K562 (cell line): ENCODE measurements at regions not wholly inside any gene's neighbourhood (a gene's known extent, or its start where the extent isn't known, plus 50 kb on each side); places are given as distances from the start of the nearest gene placed in this dataset.
A peak's percentile ranks its signal among the peaks of the same experiment; 100 is the strongest.

ENCODE experiments used
- CCNT2 ChIP-seq: IDR thresholded peaks from 2 replicates; pipeline ENCODE4 v1.6.1; 2011; ENCODE audit warnings: borderline replicate concordance, low read depth, mild to moderate bottlenecking, moderate library complexity, mixed read lengths, low read length; ENCODE audit not compliant: insufficient read length; ENCODE audit errors: extremely low read depth
- FOXA3 ChIP-seq, 2 experiments: fragments of 450-650 bp in 1 of 2; sonication (generic) in 1 of 2; formaldehyde crosslinking; IDR thresholded peaks in 1 of 2; conservative IDR thresholded peaks in 1 of 2; 2 replicates each; pipeline versions ENCODE4 v1.4.0 to v1.8.0; 2020 to 2022; ENCODE audit warnings: mild to moderate bottlenecking in 2 of 2, missing genetic modification reagents in 1 of 2
- HLTF ChIP-seq: fragments of 450-650 bp; IDR thresholded peaks from 2 replicates; pipeline ENCODE4 v1.6.1; 2016
- KAT8 ChIP-seq: fragments of 450-650 bp; IDR thresholded peaks from 2 replicates; pipeline ENCODE4 v1.6.1; 2016; ENCODE audit warnings: low read depth, mild to moderate bottlenecking
- KDM4B ChIP-seq, 2 experiments: fragments of 450-650 bp in 1 of 2; sonication (generic) in 1 of 2; IDR thresholded peaks; 2 replicates each; pipeline ENCODE4 v1.6.1; 2016 to 2017; ENCODE audit warnings: borderline replicate concordance in 2 of 2, antibody characterized with exemption in 1 of 2, low read depth in 1 of 2, mild to moderate bottlenecking in 1 of 2
- MTA1 ChIP-seq: fragments of 450-650 bp; IDR thresholded peaks from 2 replicates; pipeline ENCODE4 v1.6.1; 2017; ENCODE audit warnings: borderline replicate concordance
- NEUROD1 ChIP-seq: fragments of 150-350 bp; IDR thresholded peaks from 2 replicates; pipeline ENCODE4 v1.6.1; 2014; ENCODE audit warnings: borderline replicate concordance, low read length, low read depth; ENCODE audit not compliant: partially characterized antibody
- PYGO2 ChIP-seq: fragments of 450-650 bp; IDR thresholded peaks from 2 replicates; pipeline ENCODE4 v1.6.1; 2016; ENCODE audit warnings: mild to moderate bottlenecking, missing genetic modification characterization, moderate library complexity, missing compliant biosample characterization
- SMAD4 ChIP-seq: fragments of 250-450 bp; sonication (Bioruptor Pico); conservative IDR thresholded peaks from 2 replicates; pipeline ENCODE4 v1.8.0; 2021; ENCODE audit warnings: inconsistent platforms, mild to moderate bottlenecking, moderate library complexity
- SNRNP70 ChIP-seq: fragments of 200-400 bp; formaldehyde crosslinking; optimal IDR thresholded peaks from 2 replicates; pipeline ENCODE3; 2017; ENCODE audit warnings: low read depth, low read length
- STAT5A ChIP-seq: IDR thresholded peaks from 2 replicates; pipeline ENCODE4 v1.6.1; 2012; ENCODE audit warnings: low read length, inconsistent platforms, borderline replicate concordance
- TAF1 ChIP-seq: IDR thresholded peaks from 2 replicates; pipeline ENCODE4 v1.6.1; 2011; ENCODE audit warnings: mild to moderate bottlenecking, low read length, moderate library complexity; ENCODE audit not compliant: insufficient read depth, control insufficient read depth, severe bottlenecking; ENCODE audit errors: extremely low read depth
- TAL1 ChIP-seq: fragments of 450-650 bp; IDR thresholded peaks from 2 replicates; pipeline ENCODE4 v1.6.1; 2016; ENCODE audit warnings: mild to moderate bottlenecking
- TOE1 ChIP-seq, 2 experiments: fragments of 450-650 bp in 1 of 2; sonication (generic) in 1 of 2; formaldehyde crosslinking in 1 of 2; IDR thresholded peaks; 2 replicates each; pipeline versions ENCODE4 v1.7.1 to v1.8.0; 2016 to 2022; ENCODE audit warnings: borderline replicate concordance in 2 of 2, mild to moderate bottlenecking in 2 of 2, antibody characterized with exemption in 1 of 2, inconsistent platforms in 1 of 2, low read depth in 1 of 2, missing genetic modification reagents in 1 of 2, moderate library complexity in 1 of 2
- ZNF197 ChIP-seq: fragments of 200-800 bp; sonication (Bioruptor generic); IDR thresholded peaks from 2 replicates; pipeline ENCODE4 v1.6.1; 2016; ENCODE audit warnings: low read depth, missing genetic modification characterization, missing compliant biosample characterization
- ZNF232 ChIP-seq: sonication (generic); formaldehyde crosslinking; IDR thresholded peaks from 2 replicates; pipeline ENCODE4 v1.8.0; 2022; ENCODE audit warnings: mild to moderate bottlenecking, missing genetic modification reagents
- ZNF274 ChIP-seq: IDR thresholded peaks from 2 replicates; pipeline ENCODE4 v1.6.1; 2011; ENCODE audit warnings: low read depth, mild to moderate bottlenecking, low read length, moderate library complexity, borderline replicate concordance
- ZNF311 ChIP-seq: fragments of 250-450 bp; sonication (Bioruptor Pico); IDR thresholded peaks from 2 replicates; pipeline ENCODE4 v1.4.0; 2020; ENCODE audit warnings: mild to moderate bottlenecking, moderate library complexity
- ZNF431 ChIP-seq: sonication (generic); formaldehyde crosslinking; IDR thresholded peaks from 2 replicates; pipeline ENCODE4 v1.8.0; 2022; ENCODE audit warnings: mild to moderate bottlenecking, missing genetic modification reagents
- TF ChIP-seq, protein P1 (sequence below): fragments of 250-450 bp; sonication (Bioruptor Pico); IDR thresholded peaks from 2 replicates; pipeline ENCODE4 v1.4.0; 2020; ENCODE audit warnings: mild to moderate bottlenecking, moderate library complexity
- TF ChIP-seq, protein P2 (sequence below): IDR thresholded peaks from 2 replicates; pipeline ENCODE4 v1.6.1; 2012; ENCODE audit warnings: low read depth, low read length, improper control_type of control experiment, borderline replicate concordance
- TF ChIP-seq, protein P3 (sequence below): sonication (generic); formaldehyde crosslinking; IDR thresholded peaks from 2 replicates; pipeline ENCODE4 v1.8.1; 2023; ENCODE audit warnings: mild to moderate bottlenecking, missing genetic modification reagents

DNA sequence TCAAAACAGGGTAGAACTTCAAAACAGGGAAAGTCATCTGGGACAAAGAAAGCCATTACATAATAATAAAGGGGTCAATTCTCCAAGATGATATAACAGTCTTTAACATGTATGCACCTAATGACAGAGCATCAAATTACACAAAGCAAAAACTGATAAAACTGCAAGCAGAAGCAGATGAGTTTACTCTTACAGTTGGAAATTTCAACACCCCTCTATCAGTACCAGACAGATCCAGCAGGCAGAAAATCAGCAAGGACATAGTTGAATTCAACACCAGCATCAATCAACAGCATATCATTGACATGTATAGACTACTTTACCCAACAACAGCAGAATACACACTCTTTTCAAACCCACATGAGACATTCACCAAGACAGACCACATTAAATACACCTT lies 233.0 kb upstream of the NEBL start (continued):
- TF ChIP-seq ZNF274 (no peak), TOE1 (IDR thresholded peaks at IDR 0.05; ENCODE audit: borderline replicate concordance) (peak; percentile 61; the same call in 1 of the 2 replicates), TOE1 (CRISPR knock-in tag; IDR thresholded peaks at IDR 0.05; ENCODE audit: borderline replicate concordance, low read depth) (no peak), ZNF232 (CRISPR knock-in tag) (no peak), SNRNP70 (no peak), TAF1 (no peak), KDM4B (IDR thresholded peaks at IDR 0.05; ENCODE audit: borderline replicate concordance in 2 of 2, low read depth in 1 of 2) (no peak), FOXA3 (CRISPR knock-in tag; conservative IDR thresholded peaks at IDR 0.05 in 1 of 2, IDR thresholded peaks at IDR 0.05 in 1 of 2) (peak in 1 of 2 experiments; percentile 64; a peak in 2 of 4 replicates), KAT8 (no peak), PYGO2 (tag) (no peak), ZNF431 (CRISPR knock-in tag) (no peak), TAL1 (peak; percentile 90), SMAD4 (CRISPR knock-in tag) (peak; percentile 96), HLTF (peak; percentile 31; the same call in 1 of the 2 replicates), ZNF197 (no peak), NEUROD1 (no peak), STAT5A (peak; percentile 77), ZNF311 (CRISPR knock-in tag) (no peak), MTA1 (0 out of 2 replicates have a peak, but pooled peaks have one; percentile 23), CCNT2 (peak; percentile 58)
- TF ChIP-seq, protein P1, sequence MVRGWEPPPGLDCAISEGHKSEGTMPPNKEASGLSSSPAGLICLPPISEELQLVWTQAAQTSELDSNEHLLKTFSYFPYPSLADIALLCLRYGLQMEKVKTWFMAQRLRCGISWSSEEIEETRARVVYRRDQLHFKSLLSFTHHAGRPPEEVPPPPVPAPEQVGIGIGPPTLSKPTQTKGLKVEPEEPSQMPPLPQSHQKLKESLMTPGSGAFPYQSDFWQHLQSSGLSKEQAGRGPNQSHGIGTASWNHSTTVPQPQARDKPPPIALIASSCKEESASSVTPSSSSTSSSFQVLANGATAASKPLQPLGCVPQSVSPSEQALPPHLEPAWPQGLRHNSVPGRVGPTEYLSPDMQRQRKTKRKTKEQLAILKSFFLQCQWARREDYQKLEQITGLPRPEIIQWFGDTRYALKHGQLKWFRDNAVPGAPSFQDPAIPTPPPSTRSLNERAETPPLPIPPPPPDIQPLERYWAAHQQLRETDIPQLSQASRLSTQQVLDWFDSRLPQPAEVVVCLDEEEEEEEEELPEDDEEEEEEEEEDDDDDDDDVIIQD = no peak
- TF ChIP-seq, protein P2, sequence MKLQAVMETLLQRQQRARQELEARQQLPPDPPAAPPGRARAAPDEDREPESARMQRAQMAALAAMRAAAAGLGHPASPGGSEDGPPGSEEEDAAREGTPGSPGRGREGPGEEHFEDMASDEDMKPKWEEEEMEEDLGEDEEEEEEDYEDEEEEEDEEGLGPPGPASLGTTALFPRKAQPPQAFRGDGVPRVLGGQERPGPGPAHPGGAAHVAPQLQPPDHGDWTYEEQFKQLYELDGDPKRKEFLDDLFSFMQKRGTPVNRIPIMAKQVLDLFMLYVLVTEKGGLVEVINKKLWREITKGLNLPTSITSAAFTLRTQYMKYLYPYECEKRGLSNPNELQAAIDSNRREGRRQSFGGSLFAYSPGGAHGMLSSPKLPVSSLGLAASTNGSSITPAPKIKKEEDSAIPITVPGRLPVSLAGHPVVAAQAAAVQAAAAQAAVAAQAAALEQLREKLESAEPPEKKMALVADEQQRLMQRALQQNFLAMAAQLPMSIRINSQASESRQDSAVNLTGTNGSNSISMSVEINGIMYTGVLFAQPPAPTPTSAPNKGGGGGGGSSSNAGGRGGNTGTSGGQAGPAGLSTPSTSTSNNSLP = peak; percentile 93
- TF ChIP-seq, protein P3, sequence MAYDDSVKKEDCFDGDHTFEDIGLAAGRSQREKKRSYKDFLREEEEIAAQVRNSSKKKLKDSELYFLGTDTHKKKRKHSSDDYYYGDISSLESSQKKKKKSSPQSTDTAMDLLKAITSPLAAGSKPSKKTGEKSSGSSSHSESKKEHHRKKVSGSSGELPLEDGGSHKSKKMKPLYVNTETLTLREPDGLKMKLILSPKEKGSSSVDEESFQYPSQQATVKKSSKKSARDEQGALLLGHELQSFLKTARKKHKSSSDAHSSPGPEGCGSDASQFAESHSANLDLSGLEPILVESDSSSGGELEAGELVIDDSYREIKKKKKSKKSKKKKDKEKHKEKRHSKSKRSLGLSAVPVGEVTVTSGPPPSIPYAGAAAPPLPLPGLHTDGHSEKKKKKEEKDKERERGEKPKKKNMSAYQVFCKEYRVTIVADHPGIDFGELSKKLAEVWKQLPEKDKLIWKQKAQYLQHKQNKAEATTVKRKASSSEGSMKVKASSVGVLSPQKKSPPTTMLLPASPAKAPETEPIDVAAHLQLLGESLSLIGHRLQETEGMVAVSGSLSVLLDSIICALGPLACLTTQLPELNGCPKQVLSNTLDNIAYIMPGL (CRISPR knock-in tag) = no peak
